NCI-H1105 treated with DMSO at 0.1 percent for 48 hours (cell line): ENCODE measurements at regions not wholly inside any gene's neighbourhood (a gene's known extent, or its start where the extent isn't known, plus 50 kb on each side); places are given as distances from the start of the nearest gene placed in this dataset.

Experiments
- DNase-seq: peaks from one replicate; lab custom pipeline; 2025; lab: John Stamatoyannopoulos, UW

- DNase-seq, result no peak
Measured at GRCh38 chr6:147133669-147134068, 70.5 kb upstream of the STXBP5 start.

GRCh38 chr6:147135211-147135681, 69.0 kb upstream of the STXBP5 start:
- no peak for DNase-seq

GRCh38 chr6:147136057-147136456, 68.2 kb upstream of the STXBP5 start:
- no peak for DNase-seq

- no peak for DNase-seq
Measured at GRCh38 chr6:147137986-147138385, 66.2 kb upstream of the STXBP5 start.

- no peak for DNase-seq
Measured at GRCh38 chr6:147138835-147139234, 65.4 kb upstream of the STXBP5 start.

- DNase-seq, result no peak
Measured at GRCh38 chr6:147141711-147142308, 62.4 kb upstream of the STXBP5 start.

- no peak for DNase-seq
Measured at GRCh38 chr6:147142684-147143245, 61.5 kb upstream of the STXBP5 start.

GRCh38 chr6:147149092-147149491, 55.1 kb upstream of the STXBP5 start:
- no peak for DNase-seq

- no peak for DNase-seq
Measured at GRCh38 chr6:147149826-147150225, 54.4 kb upstream of the STXBP5 start.

GRCh38 chr6:147150293-147150692, 53.9 kb upstream of the STXBP5 start:
- DNase-seq, result no peak
